WTC11 (cell line): ENCODE measurements at regions not wholly inside any gene's neighbourhood (a gene's known extent, or its start where the extent isn't known, plus 50 kb on each side); places are given as distances from the start of the nearest gene placed in this dataset.

Experiments
- CTCF ChIP-seq: fragments of 200-600 bp; IDR thresholded peaks from 2 replicates; pipeline ENCODE4 v1.8.0; 2022; ENCODE audit warnings: antibody characterized with exemption
- EMX1 ChIP-seq: fragments of 250-450 bp; sonication (Bioruptor Pico); IDR thresholded peaks from 2 replicates; pipeline ENCODE4 v1.8.0; 2021; ENCODE audit warnings: mild to moderate bottlenecking
- FOXJ3 ChIP-seq: sonication (generic); formaldehyde crosslinking; IDR thresholded peaks from 2 replicates; pipeline ENCODE4 v1.9.0; 2021; ENCODE audit warnings: missing genetic modification reagents, mild to moderate bottlenecking, borderline replicate concordance
- JAZF1 ChIP-seq: fragments of 250-450 bp; sonication (Bioruptor Pico); IDR thresholded peaks from 2 replicates; pipeline ENCODE4 v1.9.0; 2021; ENCODE audit warnings: moderate library complexity, mild to moderate bottlenecking, inconsistent platforms
- TF ChIP-seq, protein P1 (sequence below): sonication (generic); formaldehyde crosslinking; IDR thresholded peaks from 2 replicates; pipeline ENCODE4 v1.8.0; 2022; ENCODE audit warnings: mild to moderate bottlenecking, missing genetic modification reagents

DNA sequence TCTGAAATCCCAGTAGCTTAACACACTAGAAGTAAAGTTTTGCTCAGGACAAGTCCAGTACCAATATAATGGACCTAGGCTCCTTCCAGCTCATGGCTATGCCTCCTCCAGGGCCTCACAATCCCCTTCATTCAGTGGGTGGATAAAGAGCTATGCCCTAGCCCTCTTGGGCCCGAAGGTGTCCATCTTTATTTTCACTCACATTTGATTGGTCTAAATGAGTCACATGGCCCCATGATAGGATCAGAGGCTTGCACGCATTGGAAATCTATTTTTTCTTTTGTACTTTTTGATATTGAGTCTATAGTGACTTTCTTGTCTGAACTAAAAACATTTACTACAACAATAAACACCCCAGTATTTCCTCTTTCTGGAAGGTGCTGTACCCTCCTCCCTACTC lies 202.6 kb upstream of the CTBP2 start:
- TF ChIP-seq CTCF (no peak), EMX1 (CRISPR knock-in tag) (no peak), FOXJ3 (CRISPR knock-in tag) (no peak), JAZF1 (CRISPR knock-in tag) (no peak)
- TF ChIP-seq, protein P1, sequence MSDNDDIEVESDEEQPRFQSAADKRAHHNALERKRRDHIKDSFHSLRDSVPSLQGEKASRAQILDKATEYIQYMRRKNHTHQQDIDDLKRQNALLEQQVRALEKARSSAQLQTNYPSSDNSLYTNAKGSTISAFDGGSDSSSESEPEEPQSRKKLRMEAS (CRISPR knock-in tag), result no peak
